WTC11 (cell line): ENCODE measurements at regions not wholly inside any gene's neighbourhood (a gene's known extent, or its start where the extent isn't known, plus 50 kb on each side); places are given as distances from the start of the nearest gene placed in this dataset.

Experiments
- ATAC-seq: fragments of 200-7000 bp; cut with Tn5 transposase; 2 replicates; pipeline ENCODE4 v1.10.0; 2021; ENCODE audit warnings: mild to moderate bottlenecking, moderate library complexity
- CTCF ChIA-PET: fragments of 300-600 bp; sonication (Branson Sonifier 250); formaldehyde crosslinking; loops from one replicate; lab custom pipeline; 2021; ENCODE audit warnings: antibody characterized with exemption; lab: Charles Lee
- POLR2A ChIA-PET: fragments of 350-600 bp; sonication (Branson Sonifier 250); formaldehyde crosslinking; loops from one replicate; lab custom pipeline; 2021; ENCODE audit warnings: antibody characterized with exemption; lab: Charles Lee
- DNase-seq: peaks from one replicate; pipeline ENCODE4 v3.0.0; 2021; ENCODE audit warnings: low spot score
- H3K27ac Mint-ChIP-seq: 2 replicates; pipeline ENCODE4 v1.8.0; 2021; ENCODE audit warnings: mixed read lengths
- H3K27me3 Mint-ChIP-seq: 2 replicates; pipeline ENCODE4 v1.8.0; 2021; ENCODE audit warnings: low read depth, mild to moderate bottlenecking, moderate library complexity, mixed read lengths
- H3K36me3 Mint-ChIP-seq: 2 replicates; pipeline ENCODE4 v1.8.0; 2021; ENCODE audit warnings: mixed read lengths
- H3K4me1 Mint-ChIP-seq: 2 replicates; pipeline ENCODE4 v1.8.0; 2022; ENCODE audit warnings: mixed read lengths
- H3K4me3 Mint-ChIP-seq: 2 replicates; pipeline ENCODE4 v1.8.0; 2021; ENCODE audit warnings: mild to moderate bottlenecking, moderate library complexity, mixed read lengths
- H3K9me3 Mint-ChIP-seq: 2 replicates; pipeline ENCODE4 v1.8.0; 2021; ENCODE audit warnings: mixed read lengths
- GTF2I ChIP-seq: fragments of 250-450 bp; sonication (Bioruptor Pico); conservative IDR thresholded peaks from 2 replicates; pipeline ENCODE4 v1.4.0; 2021; ENCODE audit warnings: mild to moderate bottlenecking
- JAZF1 ChIP-seq: fragments of 250-450 bp; sonication (Bioruptor Pico); IDR thresholded peaks from 2 replicates; pipeline ENCODE4 v1.9.0; 2021; ENCODE audit warnings: moderate library complexity, mild to moderate bottlenecking, inconsistent platforms
- MXD4 ChIP-seq: fragments of 250-450 bp; sonication (Bioruptor Pico); IDR thresholded peaks from 2 replicates; pipeline ENCODE4 v1.8.0; 2021; ENCODE audit warnings: mild to moderate bottlenecking, moderate library complexity, borderline replicate concordance
- MYBL2 ChIP-seq: sonication (generic); formaldehyde crosslinking; IDR thresholded peaks from 2 replicates; pipeline ENCODE4 v1.8.1; 2023; ENCODE audit warnings: mild to moderate bottlenecking, moderate library complexity, missing genetic modification reagents
- NFYB ChIP-seq: sonication (generic); formaldehyde crosslinking; conservative IDR thresholded peaks from 2 replicates; pipeline ENCODE4 v1.8.0; 2022; ENCODE audit warnings: low read depth, missing genetic modification reagents
- NR1H2 ChIP-seq: sonication (generic); formaldehyde crosslinking; IDR thresholded peaks from 2 replicates; pipeline ENCODE4 v1.9.0; 2021; ENCODE audit warnings: mild to moderate bottlenecking, moderate library complexity, missing genetic modification reagents
- TCF7 ChIP-seq: sonication (generic); formaldehyde crosslinking; IDR thresholded peaks from 2 replicates; pipeline ENCODE4 v1.8.0; 2022; ENCODE audit warnings: mild to moderate bottlenecking, low read depth, missing genetic modification reagents, moderate library complexity
- ZNF263 ChIP-seq: sonication (generic); formaldehyde crosslinking; IDR thresholded peaks from 2 replicates; pipeline ENCODE4 v1.8.1; 2022; ENCODE audit warnings: low read depth, mild to moderate bottlenecking, moderate library complexity, missing genetic modification reagents
- ZNF423 ChIP-seq: fragments of 250-450 bp; sonication (Bioruptor Pico); IDR thresholded peaks from 2 replicates; pipeline ENCODE4 v2.1.2; 2022; ENCODE audit warnings: mild to moderate bottlenecking, moderate library complexity
- TF ChIP-seq, protein P1 (sequence below): sonication (generic); formaldehyde crosslinking; IDR thresholded peaks from 2 replicates; pipeline ENCODE4 v1.8.0; 2023; ENCODE audit warnings: missing genetic modification reagents, mild to moderate bottlenecking, borderline replicate concordance
- TF ChIP-seq, protein P2 (sequence below): sonication (generic); formaldehyde crosslinking; IDR thresholded peaks from 2 replicates; pipeline ENCODE4 v1.8.1; 2023; ENCODE audit warnings: mild to moderate bottlenecking, missing genetic modification reagents, moderate library complexity
- TF ChIP-seq, protein P3 (sequence below): sonication (generic); formaldehyde crosslinking; IDR thresholded peaks from 2 replicates; pipeline ENCODE4 v1.8.1; 2022; ENCODE audit warnings: low read depth, missing genetic modification reagents, borderline replicate concordance
- TF ChIP-seq, protein P4 (sequence below): sonication (generic); formaldehyde crosslinking; IDR thresholded peaks from 2 replicates; pipeline ENCODE4 v1.8.0; 2023; ENCODE audit warnings: missing genetic modification reagents
- TF ChIP-seq, protein P5 (sequence below): fragments of 200-600 bp; IDR thresholded peaks from 2 replicates; pipeline ENCODE4 v1.8.0; 2022; ENCODE audit warnings: antibody characterized with exemption
- TF ChIP-seq, protein P6 (sequence below): fragments of 250-450 bp; sonication (Bioruptor Pico); IDR thresholded peaks from 2 replicates; pipeline ENCODE4 v1.9.0; 2021; ENCODE audit warnings: mild to moderate bottlenecking

- TF ChIP-seq, protein P1, sequence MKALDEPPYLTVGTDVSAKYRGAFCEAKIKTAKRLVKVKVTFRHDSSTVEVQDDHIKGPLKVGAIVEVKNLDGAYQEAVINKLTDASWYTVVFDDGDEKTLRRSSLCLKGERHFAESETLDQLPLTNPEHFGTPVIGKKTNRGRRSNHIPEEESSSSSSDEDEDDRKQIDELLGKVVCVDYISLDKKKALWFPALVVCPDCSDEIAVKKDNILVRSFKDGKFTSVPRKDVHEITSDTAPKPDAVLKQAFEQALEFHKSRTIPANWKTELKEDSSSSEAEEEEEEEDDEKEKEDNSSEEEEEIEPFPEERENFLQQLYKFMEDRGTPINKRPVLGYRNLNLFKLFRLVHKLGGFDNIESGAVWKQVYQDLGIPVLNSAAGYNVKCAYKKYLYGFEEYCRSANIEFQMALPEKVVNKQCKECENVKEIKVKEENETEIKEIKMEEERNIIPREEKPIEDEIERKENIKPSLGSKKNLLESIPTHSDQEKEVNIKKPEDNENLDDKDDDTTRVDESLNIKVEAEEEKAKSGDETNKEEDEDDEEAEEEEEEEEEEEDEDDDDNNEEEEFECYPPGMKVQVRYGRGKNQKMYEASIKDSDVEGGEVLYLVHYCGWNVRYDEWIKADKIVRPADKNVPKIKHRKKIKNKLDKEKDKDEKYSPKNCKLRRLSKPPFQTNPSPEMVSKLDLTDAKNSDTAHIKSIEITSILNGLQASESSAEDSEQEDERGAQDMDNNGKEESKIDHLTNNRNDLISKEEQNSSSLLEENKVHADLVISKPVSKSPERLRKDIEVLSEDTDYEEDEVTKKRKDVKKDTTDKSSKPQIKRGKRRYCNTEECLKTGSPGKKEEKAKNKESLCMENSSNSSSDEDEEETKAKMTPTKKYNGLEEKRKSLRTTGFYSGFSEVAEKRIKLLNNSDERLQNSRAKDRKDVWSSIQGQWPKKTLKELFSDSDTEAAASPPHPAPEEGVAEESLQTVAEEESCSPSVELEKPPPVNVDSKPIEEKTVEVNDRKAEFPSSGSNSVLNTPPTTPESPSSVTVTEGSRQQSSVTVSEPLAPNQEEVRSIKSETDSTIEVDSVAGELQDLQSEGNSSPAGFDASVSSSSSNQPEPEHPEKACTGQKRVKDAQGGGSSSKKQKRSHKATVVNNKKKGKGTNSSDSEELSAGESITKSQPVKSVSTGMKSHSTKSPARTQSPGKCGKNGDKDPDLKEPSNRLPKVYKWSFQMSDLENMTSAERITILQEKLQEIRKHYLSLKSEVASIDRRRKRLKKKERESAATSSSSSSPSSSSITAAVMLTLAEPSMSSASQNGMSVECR (CRISPR knock-in tag): no peak
- TF ChIP-seq, protein P2, sequence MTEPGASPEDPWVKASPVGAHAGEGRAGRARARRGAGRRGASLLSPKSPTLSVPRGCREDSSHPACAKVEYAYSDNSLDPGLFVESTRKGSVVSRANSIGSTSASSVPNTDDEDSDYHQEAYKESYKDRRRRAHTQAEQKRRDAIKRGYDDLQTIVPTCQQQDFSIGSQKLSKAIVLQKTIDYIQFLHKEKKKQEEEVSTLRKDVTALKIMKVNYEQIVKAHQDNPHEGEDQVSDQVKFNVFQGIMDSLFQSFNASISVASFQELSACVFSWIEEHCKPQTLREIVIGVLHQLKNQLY (CRISPR knock-in tag): no peak
- TF ChIP-seq GTF2I: no peak
These were observed 356.6 kb upstream of the GRM7 start (continued) for GRCh38 chr3:6504347-6504746.

- H3K4me3 Mint-ChIP-seq: no peak overlapping the region
These were observed 356.1 kb upstream of the GRM7 start for GRCh38 chr3:6504834-6505233.

DNA sequence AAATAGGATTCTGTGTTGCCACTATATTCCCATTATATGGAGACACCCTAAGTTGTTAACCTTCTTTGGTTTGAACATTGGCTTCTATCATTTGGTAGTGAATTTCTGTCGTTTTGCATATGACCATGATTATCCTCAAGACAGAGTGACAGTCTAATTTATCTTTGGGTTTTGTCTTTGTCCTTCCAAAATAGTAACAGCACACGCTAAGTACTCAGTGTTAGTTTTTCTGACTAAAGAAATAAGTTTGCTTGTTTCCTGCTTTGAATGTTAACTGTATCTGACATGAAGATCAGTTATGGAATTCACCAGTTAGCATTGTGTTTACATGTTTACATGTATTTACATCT is 352.5 kb upstream of the GRM7 start:
- Mint-ChIP-seq H3K4me3 (no peak overlapping the region), H3K27me3 (no peaks in the 10 kb centered on the region; the same call in 1 of the 2 replicates), H3K9me3 (peaks cover 41% of the 10 kb centered on the region), H3K4me1 (peaks cover 6% of the 10 kb centered on the region; the same call in 1 of the 2 replicates), H3K36me3 (peaks cover 22% of the 10 kb centered on the region), H3K27ac (no peak overlapping the region)
- ChIA-PET POLR2A (no interaction called here), CTCF (no interaction called here)
- DNase-seq: no peak
- TF ChIP-seq, protein P3, sequence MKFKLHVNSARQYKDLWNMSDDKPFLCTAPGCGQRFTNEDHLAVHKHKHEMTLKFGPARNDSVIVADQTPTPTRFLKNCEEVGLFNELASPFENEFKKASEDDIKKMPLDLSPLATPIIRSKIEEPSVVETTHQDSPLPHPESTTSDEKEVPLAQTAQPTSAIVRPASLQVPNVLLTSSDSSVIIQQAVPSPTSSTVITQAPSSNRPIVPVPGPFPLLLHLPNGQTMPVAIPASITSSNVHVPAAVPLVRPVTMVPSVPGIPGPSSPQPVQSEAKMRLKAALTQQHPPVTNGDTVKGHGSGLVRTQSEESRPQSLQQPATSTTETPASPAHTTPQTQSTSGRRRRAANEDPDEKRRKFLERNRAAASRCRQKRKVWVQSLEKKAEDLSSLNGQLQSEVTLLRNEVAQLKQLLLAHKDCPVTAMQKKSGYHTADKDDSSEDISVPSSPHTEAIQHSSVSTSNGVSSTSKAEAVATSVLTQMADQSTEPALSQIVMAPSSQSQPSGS (CRISPR knock-in tag): no peak
- TF ChIP-seq, protein P4, sequence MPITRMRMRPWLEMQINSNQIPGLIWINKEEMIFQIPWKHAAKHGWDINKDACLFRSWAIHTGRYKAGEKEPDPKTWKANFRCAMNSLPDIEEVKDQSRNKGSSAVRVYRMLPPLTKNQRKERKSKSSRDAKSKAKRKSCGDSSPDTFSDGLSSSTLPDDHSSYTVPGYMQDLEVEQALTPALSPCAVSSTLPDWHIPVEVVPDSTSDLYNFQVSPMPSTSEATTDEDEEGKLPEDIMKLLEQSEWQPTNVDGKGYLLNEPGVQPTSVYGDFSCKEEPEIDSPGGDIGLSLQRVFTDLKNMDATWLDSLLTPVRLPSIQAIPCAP (CRISPR knock-in tag): no peak
- TF ChIP-seq JAZF1 (CRISPR knock-in tag): no peak
- TF ChIP-seq MXD4 (CRISPR knock-in tag): no peak
- no peak for TF ChIP-seq ZNF263 (CRISPR knock-in tag)
- no peak for TF ChIP-seq NR1H2
- ATAC-seq: no peak

More at GRCh38 chr3:6504834-6505233, 356.1 kb upstream of the GRM7 start:
- DNase-seq (no peak), ATAC-seq (no peak)
- ChIA-PET CTCF (no interaction called here), POLR2A (no interaction called here)
- TF ChIP-seq JAZF1 (CRISPR knock-in tag): no peak
- TF ChIP-seq, protein P5, sequence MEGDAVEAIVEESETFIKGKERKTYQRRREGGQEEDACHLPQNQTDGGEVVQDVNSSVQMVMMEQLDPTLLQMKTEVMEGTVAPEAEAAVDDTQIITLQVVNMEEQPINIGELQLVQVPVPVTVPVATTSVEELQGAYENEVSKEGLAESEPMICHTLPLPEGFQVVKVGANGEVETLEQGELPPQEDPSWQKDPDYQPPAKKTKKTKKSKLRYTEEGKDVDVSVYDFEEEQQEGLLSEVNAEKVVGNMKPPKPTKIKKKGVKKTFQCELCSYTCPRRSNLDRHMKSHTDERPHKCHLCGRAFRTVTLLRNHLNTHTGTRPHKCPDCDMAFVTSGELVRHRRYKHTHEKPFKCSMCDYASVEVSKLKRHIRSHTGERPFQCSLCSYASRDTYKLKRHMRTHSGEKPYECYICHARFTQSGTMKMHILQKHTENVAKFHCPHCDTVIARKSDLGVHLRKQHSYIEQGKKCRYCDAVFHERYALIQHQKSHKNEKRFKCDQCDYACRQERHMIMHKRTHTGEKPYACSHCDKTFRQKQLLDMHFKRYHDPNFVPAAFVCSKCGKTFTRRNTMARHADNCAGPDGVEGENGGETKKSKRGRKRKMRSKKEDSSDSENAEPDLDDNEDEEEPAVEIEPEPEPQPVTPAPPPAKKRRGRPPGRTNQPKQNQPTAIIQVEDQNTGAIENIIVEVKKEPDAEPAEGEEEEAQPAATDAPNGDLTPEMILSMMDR: no peak
- TF ChIP-seq, protein P6, sequence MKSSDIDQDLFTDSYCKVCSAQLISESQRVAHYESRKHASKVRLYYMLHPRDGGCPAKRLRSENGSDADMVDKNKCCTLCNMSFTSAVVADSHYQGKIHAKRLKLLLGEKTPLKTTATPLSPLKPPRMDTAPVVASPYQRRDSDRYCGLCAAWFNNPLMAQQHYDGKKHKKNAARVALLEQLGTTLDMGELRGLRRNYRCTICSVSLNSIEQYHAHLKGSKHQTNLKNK (CRISPR knock-in tag): no peak
- no peak for TF ChIP-seq ZNF423 (CRISPR knock-in tag)
- no peak for TF ChIP-seq NFYB
- TF ChIP-seq TCF7 (CRISPR knock-in tag): no peak
- TF ChIP-seq MYBL2: no peak
- Mint-ChIP-seq H3K36me3 (peaks cover 31% of the 10 kb centered on the region), H3K9me3 (peaks cover 63% of the 10 kb centered on the region), H3K27me3 (no peaks in the 10 kb centered on the region; the same call in 1 of the 2 replicates), H3K4me1 (peaks cover 6% of the 10 kb centered on the region; the same call in 1 of the 2 replicates), H3K27ac (no peak overlapping the region)
